22Rv1 (cell line): ENCODE measurements at regions not wholly inside any gene's neighbourhood (a gene's known extent, or its start where the extent isn't known, plus 50 kb on each side); places are given as distances from the start of the nearest gene placed in this dataset.

Source experiments
- ZFX ChIP-seq: fragments of 450-650 bp; IDR thresholded peaks from 2 replicates; pipeline ENCODE4 v1.6.1; 2017; ENCODE audit warnings: antibody characterized with exemption, borderline replicate concordance
- TF ChIP-seq, protein P1 (sequence below): fragments of 450-650 bp; IDR thresholded peaks from 2 replicates; pipeline ENCODE4 v1.5.1; 2017; ENCODE audit warnings: mild to moderate bottlenecking

DNA sequence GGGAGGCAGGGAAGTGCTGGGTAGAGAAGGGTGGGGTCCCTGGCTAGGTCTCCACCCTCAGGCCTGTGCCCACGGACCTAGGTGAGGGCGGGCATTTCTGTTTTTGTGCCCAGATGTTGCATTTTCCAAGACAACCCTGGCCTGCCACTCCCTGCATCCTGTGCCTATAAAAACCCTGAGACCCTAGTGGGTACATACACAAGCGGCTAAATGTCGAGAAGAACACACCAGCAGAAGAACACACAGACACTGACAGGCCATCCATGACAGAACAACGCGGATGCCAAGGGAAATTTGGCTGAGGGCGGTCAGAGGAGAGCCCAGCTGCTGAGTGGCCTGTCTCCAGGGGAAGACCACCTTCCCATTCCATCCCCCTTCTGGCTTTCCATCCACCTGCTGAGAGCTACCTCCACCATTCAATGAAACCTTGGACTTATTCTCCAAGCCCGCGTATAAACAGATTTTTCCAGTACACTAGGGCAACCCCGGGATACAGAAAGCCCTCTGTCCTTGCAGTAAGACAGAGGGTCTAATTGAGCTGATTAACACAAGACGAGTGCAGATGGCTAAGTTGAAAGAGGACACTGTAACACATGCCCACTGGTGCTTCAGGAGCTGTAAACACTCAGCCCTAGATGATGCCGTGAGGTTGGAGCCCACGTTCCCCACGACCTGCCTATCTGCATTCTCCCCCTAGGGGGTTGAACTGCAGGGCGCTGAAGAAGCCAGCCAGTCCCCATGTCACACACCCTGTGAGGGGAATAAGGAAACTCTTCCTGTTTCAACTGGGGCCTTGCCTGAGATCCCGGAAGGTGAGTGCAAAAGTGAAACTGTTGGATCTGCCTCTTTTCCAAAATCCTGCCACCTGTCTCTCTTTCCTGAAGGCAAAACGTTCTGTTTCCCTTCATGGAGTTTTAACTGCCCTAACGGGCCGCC is 147.2 kb upstream of the COX10 start:
- TF ChIP-seq, protein P1, sequence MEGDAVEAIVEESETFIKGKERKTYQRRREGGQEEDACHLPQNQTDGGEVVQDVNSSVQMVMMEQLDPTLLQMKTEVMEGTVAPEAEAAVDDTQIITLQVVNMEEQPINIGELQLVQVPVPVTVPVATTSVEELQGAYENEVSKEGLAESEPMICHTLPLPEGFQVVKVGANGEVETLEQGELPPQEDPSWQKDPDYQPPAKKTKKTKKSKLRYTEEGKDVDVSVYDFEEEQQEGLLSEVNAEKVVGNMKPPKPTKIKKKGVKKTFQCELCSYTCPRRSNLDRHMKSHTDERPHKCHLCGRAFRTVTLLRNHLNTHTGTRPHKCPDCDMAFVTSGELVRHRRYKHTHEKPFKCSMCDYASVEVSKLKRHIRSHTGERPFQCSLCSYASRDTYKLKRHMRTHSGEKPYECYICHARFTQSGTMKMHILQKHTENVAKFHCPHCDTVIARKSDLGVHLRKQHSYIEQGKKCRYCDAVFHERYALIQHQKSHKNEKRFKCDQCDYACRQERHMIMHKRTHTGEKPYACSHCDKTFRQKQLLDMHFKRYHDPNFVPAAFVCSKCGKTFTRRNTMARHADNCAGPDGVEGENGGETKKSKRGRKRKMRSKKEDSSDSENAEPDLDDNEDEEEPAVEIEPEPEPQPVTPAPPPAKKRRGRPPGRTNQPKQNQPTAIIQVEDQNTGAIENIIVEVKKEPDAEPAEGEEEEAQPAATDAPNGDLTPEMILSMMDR: no peak
- TF ChIP-seq ZFX: no peak
